GM21576 (cell line): ENCODE measurements at regions not wholly inside any gene's neighbourhood (a gene's known extent, or its start where the extent isn't known, plus 50 kb on each side); places are given as distances from the start of the nearest gene placed in this dataset.

Source experiments
- ATAC-seq: cut with Tn5 transposase; IDR thresholded peaks from one replicate; pipeline ENCODE4 v1.9.1; 2021; ENCODE audit warnings: mild to moderate bottlenecking, moderate library complexity; ENCODE audit not compliant: unreplicated experiment

DNA sequence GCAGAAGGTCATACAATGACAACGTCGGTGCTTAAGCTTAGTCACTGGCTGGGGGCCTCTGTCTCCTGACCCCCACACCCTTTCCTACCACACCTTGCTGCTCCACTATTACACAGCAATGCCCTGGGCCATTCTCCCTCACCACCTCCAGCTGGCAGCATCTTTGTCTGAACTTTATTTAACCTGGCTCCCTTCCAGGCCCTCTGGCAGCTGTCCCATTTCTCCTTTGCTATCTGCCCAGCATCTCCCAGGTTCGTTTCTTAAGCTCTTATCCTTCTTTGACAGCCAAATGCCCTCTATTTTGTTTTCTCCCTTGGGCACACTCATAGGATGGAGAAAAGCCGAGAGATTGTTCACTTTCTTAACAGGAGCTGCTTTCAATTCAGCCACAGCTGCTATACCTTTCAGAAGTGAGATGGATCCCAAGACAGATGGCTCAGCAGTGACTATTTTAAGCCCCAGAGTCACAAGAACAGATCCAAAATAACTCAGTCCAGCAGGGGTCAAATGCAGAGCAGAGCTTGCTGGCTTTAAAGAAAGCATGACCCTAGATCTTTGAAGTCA, 1277.1 kb upstream of the AUTS2 start:
- ATAC-seq, result no peak

DNA sequence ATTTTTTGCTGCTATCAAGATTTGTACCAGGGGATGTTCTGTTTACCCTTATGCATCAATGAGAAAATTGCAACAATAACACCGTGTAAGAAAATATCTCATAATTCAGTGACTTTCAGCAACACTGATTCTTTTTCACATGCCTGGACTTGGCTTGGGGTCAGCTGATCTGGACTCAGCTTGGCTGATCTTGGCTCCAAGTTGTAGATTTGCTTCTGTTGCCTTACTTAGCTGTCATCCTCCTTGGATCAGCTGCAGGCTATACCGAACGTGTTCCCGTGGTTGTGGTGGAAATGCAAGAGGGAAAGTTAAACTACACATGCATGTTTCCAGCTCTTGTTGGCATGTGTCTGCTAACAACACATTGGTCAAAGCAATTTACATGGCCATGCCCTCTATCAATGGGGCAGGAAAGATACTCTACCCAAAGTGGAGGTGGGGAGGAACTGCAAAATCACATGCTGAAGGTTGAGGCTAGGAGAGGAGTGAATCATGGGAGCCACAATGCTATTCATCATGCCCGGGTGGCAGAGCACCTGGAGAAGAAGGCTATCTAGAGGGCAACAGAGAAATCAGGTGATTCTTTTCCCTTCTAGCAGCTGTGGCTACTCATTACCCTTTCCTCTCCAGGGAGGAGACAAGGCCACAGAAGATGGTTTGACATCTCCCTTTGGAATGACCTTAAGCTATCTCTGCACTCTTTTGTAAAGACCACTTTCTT, 1276.3 kb upstream of the AUTS2 start:
- ATAC-seq, result no peak

DNA sequence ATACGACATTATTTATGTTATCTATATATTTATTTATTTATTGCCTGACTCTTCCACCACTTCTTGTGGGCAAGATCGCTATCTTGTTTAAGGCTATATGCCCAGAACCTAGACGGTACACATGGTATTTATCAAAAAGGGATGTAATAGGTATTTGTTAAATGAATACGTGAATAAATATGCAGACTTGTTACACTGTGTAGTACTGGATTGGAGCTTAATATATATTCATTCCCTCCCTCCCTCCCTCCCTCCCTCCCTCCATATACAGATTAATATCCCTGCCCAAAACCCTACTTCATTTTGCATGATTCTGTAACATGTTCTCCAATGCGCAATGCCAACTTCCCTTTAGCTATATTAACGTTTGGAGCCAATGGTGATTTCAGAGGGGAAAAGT, 1273.7 kb upstream of the AUTS2 start:
- no peak for ATAC-seq

DNA sequence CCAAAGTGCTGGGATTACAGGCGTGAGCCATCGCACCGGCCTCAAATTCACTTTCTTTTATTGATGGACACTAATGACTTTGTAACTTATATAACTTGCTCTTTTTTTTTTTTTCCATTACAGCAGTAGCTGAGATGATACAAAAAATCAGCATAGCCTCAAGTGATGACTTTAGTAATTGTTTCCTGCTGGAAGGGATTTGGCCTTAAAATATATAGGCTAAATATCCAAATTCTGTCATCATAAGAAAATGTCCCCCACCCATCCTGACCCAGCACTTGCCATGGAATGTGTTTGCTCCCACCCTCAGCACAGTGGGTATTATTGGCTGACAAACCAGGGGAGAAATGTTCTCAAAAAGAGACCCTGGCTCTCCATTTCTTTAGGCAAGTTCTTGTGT, 1264.1 kb upstream of the AUTS2 start:
- no peak for ATAC-seq

DNA sequence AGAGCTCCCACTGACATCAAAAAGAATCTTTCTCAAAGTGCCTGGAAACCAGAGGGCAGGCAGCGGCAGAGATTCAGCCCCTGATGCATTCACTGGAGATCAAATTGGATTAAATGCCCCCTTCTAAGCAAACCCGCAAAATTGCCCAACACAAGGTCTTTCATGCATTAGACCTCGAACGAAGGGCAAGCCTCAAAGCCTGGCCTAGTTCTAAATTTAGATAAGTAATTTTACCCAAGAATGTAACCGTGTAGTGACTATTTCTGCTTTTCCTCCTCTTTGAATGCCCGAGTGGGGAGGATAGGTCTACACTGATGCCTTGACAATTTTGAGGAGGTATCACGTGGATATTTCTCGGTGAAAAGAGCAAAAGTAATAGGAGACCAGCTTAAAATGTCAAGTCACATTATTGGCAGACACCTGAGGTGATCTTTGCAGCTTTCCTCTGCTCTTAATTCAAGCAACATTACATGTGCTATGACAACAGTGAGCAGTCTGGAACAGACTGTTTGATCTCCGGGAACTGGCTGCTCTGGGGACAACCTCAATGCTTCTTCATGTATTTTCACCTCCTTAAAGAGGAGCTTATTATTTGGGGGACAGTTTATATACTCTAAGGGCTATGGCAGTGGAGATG, 1263.5 kb upstream of the AUTS2 start:
- ATAC-seq, result no peak

DNA sequence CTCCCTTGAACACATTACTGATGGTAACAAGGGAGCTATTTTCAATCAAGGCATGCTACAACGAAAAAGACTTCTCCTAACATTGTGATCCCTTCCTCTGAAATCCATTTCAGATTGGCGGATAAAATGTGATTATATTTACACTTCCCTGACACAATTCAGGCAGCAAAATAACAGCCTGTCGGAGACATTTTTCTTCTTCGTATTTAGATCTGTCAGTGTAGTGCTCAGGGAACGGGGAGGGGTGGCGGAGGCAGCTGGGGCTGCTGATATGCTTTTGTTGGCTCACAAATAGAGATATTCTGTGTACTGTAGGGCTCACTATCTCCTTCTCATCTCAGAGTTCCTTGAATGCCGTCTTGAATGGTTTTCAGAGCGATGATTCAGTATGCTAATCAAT, 1261.7 kb upstream of the AUTS2 start:
- ATAC-seq, result no peak

DNA sequence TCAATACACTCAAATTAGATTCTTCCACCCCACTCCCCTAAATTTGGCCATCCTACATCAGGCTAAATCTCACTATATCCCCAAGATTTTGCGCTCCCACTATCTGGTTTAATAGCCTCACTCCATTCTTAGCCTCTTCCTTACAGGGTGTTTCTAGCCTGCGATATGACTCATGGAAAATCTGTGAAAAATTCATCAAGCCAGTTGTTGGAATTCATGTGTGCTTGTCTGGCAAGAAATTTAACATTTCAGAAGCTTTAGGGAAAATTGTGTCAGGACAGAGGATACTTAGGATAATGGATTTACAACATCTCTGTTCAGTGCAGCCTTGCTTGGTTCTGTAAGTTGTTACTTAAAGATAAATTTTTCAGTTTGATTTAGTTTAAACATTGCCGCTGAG, 1249.9 kb upstream of the AUTS2 start:
- ATAC-seq, result no peak

DNA sequence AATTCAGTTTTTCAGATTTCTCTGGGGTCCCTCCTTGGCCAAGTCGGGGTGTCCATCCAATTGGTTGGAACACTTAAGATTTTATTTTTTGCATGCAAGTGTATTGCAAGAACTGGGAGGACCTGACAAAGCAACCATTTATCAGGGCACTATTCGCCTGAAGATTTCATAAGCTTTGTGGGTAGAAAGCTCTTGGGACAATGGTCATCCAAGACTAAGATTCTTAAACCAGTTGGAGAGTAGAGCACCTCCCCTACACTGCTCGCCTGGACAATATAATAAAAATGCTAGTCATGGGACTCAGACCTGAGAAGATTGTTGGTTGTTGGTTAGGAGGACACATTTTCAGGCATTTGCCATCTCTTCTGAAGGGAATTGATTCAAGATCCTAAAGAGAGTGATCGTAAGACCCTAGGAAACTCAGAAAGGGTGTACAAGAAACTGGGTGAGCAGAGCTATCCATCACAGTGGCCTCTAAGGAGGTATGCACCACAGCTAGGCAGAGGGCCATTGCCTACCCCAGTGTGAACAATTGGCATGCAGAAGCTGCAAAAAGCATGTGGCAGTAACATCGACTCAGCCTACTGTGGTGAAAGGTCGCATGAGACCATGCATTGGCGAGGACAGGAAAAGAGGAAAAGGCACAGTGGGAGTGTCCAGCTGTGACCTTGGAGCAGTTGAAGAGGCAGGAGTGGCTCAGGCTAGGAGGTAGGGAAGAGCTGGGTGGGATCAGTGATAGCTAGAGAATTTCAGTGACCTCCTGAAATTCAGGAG, 1235.3 kb upstream of the AUTS2 start:
- no peak for ATAC-seq

DNA sequence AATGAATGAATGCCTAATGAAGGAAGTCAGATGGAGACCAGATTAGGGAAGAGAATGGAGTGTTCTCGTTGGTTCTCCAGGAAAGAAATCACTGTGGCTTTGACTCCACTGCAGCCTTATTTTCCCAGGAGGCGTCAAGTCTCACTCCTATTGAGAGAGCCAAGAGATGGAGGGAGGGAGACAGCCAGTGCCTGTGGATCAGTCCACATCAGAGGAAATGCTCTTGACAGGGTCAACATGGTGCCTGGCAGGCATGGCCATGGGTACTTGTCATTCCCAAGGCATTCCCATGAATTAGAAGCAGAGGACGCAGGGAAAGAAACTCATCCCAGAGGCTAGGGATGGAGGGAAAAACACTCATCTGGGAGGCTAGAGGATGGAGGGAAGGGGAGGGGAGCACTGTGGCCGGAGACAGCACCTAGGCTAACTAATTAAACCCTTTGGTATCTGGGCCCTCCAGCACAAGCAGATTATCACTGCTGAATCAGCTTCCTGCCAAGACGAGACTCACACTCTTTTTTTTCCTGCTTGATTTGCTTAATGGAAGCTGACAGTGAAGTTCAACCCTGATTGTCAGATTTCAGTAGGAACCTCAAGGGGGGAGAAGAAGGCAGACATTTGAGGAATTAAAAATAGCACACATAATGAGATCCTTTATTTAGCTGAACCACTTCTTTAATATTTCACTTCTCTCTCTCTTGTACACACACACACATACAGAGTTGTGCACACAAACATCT, 1233.2 kb upstream of the AUTS2 start:
- ATAC-seq, result no peak

DNA sequence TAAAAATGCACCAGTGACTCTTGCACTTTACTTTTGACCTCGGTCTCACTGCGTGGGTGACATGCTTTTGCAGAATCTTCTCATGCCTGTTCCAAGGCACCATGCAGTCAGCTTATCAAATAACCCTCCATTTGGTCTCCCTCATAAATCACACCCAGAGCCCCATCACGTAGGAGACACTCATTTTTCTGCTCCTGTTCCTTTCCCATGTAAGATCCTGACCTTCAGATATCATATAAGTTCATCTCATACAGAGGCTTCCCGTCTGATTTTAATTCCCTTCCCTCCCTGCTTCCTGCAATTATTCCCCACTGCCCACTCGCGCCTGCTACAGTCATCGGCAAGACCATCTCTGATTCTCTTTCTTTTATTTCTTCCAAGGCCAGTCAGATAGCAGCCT, 1226.3 kb upstream of the AUTS2 start:
- ATAC-seq, result no peak

DNA sequence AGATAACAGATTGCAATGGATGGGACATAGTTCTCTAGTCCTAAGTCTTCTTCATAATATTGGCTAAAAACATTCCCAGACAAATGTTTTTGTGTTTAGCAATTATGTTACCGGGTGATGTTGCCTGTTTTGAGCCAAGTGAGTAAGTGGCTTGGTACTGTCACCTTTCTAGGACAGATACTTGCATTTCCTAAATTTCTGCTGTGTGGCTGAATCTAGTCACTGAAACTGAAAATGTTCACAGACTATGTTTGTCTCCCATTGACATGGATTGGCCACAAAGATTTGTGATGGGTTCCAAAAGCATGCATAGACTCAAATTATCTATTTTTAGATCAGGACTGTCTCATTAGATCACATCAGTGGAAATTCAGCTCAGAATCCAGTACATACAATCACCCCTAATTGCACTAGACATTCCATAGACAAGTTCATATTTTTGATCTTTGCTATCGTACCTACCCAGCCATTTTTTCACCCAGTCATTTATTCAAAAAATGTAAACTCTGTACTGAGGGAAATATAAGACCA, 1222.1 kb upstream of the AUTS2 start:
- ATAC-seq, result no peak

DNA sequence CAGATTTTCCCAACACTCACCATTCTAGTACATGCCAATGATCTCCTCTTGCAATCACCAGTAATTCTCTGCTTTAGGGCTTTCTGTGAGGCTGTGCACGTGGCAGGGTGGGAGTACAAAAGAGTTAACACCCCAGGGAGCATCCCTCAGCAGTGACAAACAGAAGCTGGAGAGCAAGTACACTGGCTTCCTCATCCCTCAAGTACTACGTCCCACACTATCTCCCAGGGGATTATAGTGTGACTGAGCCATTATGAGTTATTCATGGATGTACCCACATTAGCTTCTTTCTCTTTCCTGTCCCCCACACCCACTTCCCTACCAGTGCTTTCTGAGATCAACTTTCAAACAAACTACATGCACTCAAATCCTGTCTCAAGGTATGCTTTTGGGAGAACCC, 1216.5 kb upstream of the AUTS2 start:
- ATAC-seq, result no peak

DNA sequence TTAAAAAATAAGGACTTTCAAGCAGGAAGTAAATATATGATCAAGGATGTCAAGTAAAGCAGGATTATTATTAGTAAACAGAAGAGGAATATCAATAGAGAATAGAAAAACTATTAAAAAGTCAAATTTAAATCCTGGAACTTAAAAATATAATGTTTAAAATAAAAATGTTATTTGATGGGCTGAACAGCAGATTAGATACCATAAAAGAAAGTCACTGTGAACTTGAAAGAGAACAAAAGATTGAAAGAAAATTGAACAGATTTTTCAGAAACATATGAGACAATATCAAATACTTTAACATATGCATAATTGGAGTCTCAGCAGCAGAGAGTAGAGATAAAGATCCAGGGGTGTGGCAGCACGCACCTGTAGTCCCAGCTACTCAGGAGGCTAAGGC, 1213.7 kb upstream of the AUTS2 start:
- ATAC-seq, result no peak

DNA sequence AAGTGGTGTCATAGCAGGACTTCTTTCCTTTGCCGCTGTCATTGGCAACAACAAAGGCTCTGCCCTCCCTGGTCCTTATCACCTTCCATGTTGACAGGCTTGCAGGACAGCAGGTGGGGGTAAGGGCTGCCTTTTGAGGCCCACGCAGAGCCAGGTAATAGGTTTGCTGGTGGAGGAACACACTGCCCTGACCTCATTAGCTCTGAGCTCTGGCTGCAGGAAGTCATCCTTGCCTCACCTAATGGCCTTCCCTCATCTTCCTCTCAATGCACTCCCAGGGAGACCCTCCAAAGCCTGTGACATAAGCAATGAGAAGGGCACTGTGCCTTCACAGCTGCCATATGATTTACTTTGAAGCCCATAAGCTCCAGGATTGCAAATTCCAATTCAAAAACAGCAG, 1205.2 kb upstream of the AUTS2 start:
- no peak for ATAC-seq

DNA sequence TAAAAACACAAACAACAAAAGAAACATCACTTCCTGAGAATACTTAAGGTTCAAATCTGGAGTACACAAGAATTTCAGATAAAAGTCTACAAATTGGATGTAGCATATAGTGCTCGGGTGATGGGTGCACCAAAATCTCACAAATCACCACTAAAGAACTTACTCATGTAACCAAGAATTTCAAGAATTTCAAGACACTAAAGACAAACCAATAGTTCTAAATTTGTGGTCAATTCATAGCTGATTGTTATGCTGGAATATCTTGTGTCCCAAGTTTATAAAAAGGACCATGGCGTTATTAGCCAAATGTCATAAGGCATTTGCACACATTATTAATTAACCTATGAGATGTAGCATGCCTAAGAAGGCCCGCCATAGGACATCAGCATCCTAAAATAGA, 1204.1 kb upstream of the AUTS2 start:
- no peak for ATAC-seq

DNA sequence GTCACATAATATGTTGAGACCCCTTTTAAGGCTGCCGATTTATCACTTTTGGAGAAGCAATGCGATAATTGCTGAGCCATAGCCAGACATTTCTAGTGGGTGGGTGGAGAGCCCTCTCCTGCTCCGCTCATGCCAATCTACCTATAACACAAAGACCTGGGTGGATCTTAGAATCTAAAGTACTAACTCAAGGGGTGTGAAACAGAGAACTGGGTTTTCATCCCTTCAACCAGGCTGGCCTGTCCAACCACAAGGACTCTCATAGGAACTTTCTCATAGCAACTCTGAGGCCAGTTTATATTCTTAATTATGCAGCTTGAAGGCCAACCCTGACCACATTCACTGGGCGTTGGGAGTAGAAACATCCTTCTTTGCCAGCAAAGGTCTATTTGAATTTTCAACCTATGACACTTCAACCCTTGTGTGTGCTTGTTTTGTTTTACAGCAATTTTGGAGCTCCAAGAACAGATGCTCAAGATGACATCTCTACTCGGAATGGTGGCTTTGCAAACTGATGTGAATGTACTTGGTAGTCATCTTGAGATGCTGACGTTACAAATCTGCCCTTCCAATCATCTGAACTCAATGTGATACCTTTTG, 1198.2 kb upstream of the AUTS2 start:
- no peak for ATAC-seq

DNA sequence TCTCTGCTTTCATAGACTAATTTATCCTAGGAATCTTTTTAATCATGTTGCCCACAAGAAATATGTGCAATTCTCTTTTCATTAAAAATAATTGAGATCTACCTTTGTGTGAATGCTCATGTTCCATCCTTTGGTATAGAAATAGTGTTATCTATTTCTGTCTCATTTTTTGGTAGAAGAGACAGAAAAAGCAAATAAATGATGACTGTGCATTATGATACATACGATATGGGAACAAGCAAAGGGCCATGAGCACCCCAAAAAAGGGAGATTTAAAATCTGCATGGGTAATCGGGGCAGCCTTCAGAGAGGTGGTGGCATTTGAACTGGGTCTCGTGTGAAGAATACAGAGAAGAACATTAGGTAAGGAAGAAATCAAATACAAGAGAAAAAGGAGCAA, 1197.5 kb upstream of the AUTS2 start:
- ATAC-seq, result no peak

DNA sequence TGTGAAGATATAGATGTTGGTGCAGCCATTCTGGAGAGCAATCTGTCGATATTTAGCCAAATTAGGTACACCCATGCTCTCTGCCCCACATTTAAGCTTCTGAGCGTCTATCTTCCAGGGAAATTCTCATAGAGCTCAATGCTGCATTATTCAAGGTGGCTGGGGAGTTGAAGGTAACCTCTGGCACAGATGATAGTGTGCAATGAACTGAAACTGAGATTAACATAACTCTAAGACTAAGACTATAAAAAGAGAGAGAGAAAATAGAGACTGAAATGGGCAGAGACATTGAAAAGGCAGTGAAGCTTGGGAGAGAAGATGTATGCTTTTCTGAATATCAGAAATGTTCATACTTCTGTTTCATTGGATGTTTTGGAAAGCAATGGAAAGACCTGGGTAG, 1197.0 kb upstream of the AUTS2 start:
- ATAC-seq, result no peak

DNA sequence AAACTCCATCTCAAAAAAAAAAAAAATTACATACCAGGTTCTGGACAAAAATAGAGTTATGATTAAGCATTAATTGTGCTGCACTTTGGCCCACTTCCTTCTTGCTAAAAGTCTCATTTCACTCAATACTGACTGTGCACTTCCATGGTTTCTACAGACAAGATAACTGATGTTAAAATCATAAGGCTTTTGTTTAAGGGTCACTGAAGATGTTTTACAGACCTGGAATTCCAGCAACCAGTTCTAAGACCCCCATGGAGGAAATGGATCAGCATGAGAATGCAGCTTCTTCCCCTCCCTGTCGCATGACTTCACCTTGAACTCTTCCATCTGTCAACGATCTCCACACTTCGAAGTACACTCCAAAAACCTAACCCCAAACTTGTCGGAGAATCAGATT, 1191.8 kb upstream of the AUTS2 start:
- ATAC-seq, result no peak

DNA sequence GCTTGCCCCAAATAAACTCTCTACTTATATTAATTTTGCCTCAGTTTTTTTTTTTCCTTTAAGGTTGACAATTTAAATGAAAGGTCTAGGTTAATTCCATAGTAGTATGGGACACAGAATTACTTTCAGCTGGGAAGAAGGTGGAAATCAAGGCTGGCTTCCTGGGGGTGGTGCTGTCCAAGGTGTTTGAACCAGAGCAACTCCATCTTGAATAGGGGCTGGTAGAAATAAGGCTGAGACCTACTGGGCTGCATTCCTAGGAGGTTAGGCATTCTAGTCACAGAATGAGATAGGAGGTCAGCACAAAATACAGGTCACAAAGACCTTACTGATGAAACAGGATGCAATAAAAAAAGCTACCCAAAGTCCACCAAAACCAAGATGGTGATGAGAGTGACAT, 1190.8 kb upstream of the AUTS2 start:
- ATAC-seq, result no peak

DNA sequence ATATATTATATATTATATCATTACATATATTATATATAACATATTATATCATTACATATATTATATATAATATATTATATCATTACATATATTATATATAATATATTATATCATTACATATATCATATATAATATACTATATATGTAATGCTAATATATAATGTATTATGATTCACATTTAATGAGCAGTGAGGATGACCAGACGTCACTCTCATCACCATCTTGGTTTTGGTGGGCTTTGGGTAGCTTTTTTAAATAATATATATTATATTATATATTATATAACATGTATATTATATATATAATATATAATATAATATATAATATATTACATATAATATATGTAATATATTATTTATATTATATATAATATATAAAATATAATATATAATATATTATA, 1189.4 kb upstream of the AUTS2 start:
- no peak for ATAC-seq
